B cell (primary cell): ENCODE measurements at regions not wholly inside any gene's neighbourhood (a gene's known extent, or its start where the extent isn't known, plus 50 kb on each side); places are given as distances from the start of the nearest gene placed in this dataset.

Experiments used
- ATAC-seq: fragments of 200-7000 bp; cut with Tn5 transposase; one replicate; pipeline ENCODE4 v1.10.0; 2021; ENCODE audit warnings: low read depth, mild to moderate bottlenecking, moderate number of reproducible peaks, moderate library complexity
- CTCF ChIA-PET: fragments of 350-600 bp; sonication (Branson Sonifier 250); formaldehyde crosslinking; loops from one replicate; lab custom pipeline; 2021; ENCODE audit warnings: antibody characterized with exemption, inconsistent platforms; lab: Charles Lee
- POLR2A ChIA-PET: fragments of 350-600 bp; sonication (Branson Sonifier 250); formaldehyde crosslinking; loops from one replicate; lab custom pipeline; 2021; ENCODE audit warnings: antibody characterized with exemption; lab: Charles Lee
- DNase-seq: peaks from one replicate; pipeline ENCODE4 v3.0.0; 2013
- H2AFZ ChIP-seq: 2 replicates; pipeline ENCODE4 v1.6.1; 2012; ENCODE audit warnings: mild to moderate bottlenecking, low read depth, low read length; ENCODE audit not compliant: insufficient read depth, poor library complexity, severe bottlenecking
- H3K27ac ChIP-seq, 2 donors: 1 replicate in 1 of 2; 2 replicates in 1 of 2; pipeline ENCODE4 v1.5.1; 2012 to 2013; ENCODE audit warnings: low read length in 2 of 2, mild to moderate bottlenecking in 2 of 2, moderate library complexity in 1 of 2
- H3K27me3 ChIP-seq, 4 experiments: fragments of 200-600 bp in 1 of 4; sonication (generic) in 1 of 4; replicated peaks in 1 of 4; 1 replicate in 2 of 4; 2 replicates in 2 of 4; pipeline versions ENCODE4 v1.6.1 to v1.7.0; 2013 to 2016; ENCODE audit warnings: low read length in 3 of 4, mild to moderate bottlenecking in 2 of 4, mixed read lengths in 1 of 4, moderate library complexity in 1 of 4; ENCODE audit not compliant: insufficient read depth in 4 of 4, control insufficient read depth in 3 of 4; ENCODE audit errors: control extremely low read depth in 1 of 4
- H3K36me3 ChIP-seq, 2 experiments: replicated peaks in 1 of 2; 1 replicate in 1 of 2; 2 replicates in 1 of 2; pipeline versions ENCODE4 v1.6.1 to v1.7.1; 2013; ENCODE audit warnings: low read length in 1 of 2; ENCODE audit not compliant: insufficient read depth in 2 of 2, control insufficient read depth in 1 of 2; ENCODE audit errors: control extremely low read depth in 1 of 2, extremely low read depth in 1 of 2
- H3K4me1 ChIP-seq, 2 donors: fragments of 200-600 bp in 1 of 2; sonication (generic) in 1 of 2; 1 replicate in 1 of 2; 2 replicates in 1 of 2; pipeline versions ENCODE4 v1.5.1 to v1.6.1; 2013 to 2017; ENCODE audit warnings: low read length in 2 of 2; ENCODE audit not compliant: control insufficient read depth in 2 of 2, insufficient read depth in 2 of 2
- H3K4me2 ChIP-seq: replicated peaks from 2 replicates; pipeline ENCODE3; 2012; ENCODE audit warnings: mild to moderate bottlenecking, low read depth, low read length; ENCODE audit not compliant: poor library complexity, severe bottlenecking
- H3K4me3 ChIP-seq, 5 experiments: fragments of 200-600 bp in 1 of 5; sonication (generic) in 1 of 5; 1 replicate in 3 of 5; 2 replicates in 2 of 5; pipeline versions ENCODE4 v1.5.1 to v1.7.0; 2011 to 2016; ENCODE audit warnings: low read length in 4 of 5, mild to moderate bottlenecking in 4 of 5, low read depth in 2 of 5, control low read depth in 1 of 5, moderate library complexity in 1 of 5; ENCODE audit not compliant: insufficient read depth in 1 of 5; ENCODE audit errors: control extremely low read depth in 1 of 5, extremely low read depth in 1 of 5
- H3K79me2 ChIP-seq: fragments of 200-600 bp; sonication (generic); one replicate; pipeline ENCODE4 v1.6.0; 2016; ENCODE audit warnings: low read length; ENCODE audit not compliant: control insufficient read depth, insufficient read depth
- H3K9ac ChIP-seq: fragments of 200-600 bp; sonication (generic); 2 replicates; pipeline ENCODE4 v1.6.1; 2017; ENCODE audit warnings: mild to moderate bottlenecking, low read length, moderate library complexity
- H3K9me3 ChIP-seq, 3 donors: one replicate each; pipeline versions ENCODE4 v1.6.1 to v1.7.1; 2013; ENCODE audit warnings: low read length in 2 of 3; ENCODE audit not compliant: control insufficient read depth in 2 of 3, insufficient read depth in 1 of 3; ENCODE audit errors: control extremely low read depth in 1 of 3
- H4K20me1 ChIP-seq: 2 replicates; pipeline ENCODE4 v1.6.0; 2012; ENCODE audit warnings: mild to moderate bottlenecking, low read length; ENCODE audit not compliant: insufficient read depth, control insufficient read depth, poor library complexity, severe bottlenecking
- H3K27ac Mint-ChIP-seq: one replicate; pipeline ENCODE4 v1.8.0; 2021; ENCODE audit warnings: mixed read lengths
- H3K27me3 Mint-ChIP-seq: one replicate; pipeline ENCODE4 v1.8.0; 2021; ENCODE audit warnings: mixed read lengths
- H3K4me1 Mint-ChIP-seq: one replicate; pipeline ENCODE4 v1.8.0; 2021; ENCODE audit warnings: mixed read lengths
- H3K4me3 Mint-ChIP-seq: one replicate; pipeline ENCODE4 v1.8.0; 2021; ENCODE audit warnings: mixed read lengths
- H3K9me3 Mint-ChIP-seq: one replicate; pipeline ENCODE4 v1.8.0; 2022; ENCODE audit warnings: mixed read lengths; ENCODE audit not compliant: insufficient read depth
- EZH2 ChIP-seq: IDR thresholded peaks from 2 replicates; pipeline ENCODE4 v1.6.1; 2012; ENCODE audit warnings: borderline replicate concordance, low read depth, mild to moderate bottlenecking, moderate library complexity, low read length; ENCODE audit not compliant: insufficient read depth, poor library complexity, severe bottlenecking
- WGBS: methylation state at CpG from one replicate; pipeline ENCODE4 v1.1.5; 2013; ENCODE audit warnings: missing lambda C conversion rate; ENCODE audit not compliant: insufficient coverage; 5-methylcytosine and 5-hydroxymethylcytosine counted together
- intact Hi-C: fragments of 100-400 bp; cut with micrococcal nuclease; formaldehyde crosslinking; loops from one replicate; pipeline ENCODE4 v1.10.0; 2022
- TF ChIP-seq, protein P1 (sequence below): fragments of 200-600 bp; IDR thresholded peaks from one replicate; pipeline ENCODE4 v1.8.0; 2022; ENCODE audit warnings: antibody characterized with exemption, mild to moderate bottlenecking

DNA sequence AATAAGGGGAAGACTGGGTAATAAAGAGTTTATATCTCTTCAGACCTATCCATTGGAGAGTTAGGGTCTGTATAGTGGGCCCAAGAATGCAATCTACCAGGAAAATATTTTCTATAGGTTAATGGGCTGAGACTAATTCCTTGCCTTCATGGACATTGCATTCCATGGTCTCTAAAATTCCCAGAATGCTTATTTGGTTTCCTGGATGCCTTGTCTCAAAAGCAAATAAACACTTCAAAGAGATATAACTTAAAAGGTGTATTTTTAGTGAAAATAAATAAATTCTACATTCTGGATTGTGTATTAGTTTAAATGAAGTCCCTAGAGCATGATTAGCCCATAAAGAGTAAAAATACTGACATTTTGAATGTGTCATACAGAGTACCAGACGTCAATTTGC is 550.1 kb upstream of the PKN2 start:
- peaks cover 0 to 1% (median 0%) of the 10 kb centered on the region in 3 donors for H3K9me3 ChIP-seq
- POLR2A ChIA-PET, result no interaction called here

DNA sequence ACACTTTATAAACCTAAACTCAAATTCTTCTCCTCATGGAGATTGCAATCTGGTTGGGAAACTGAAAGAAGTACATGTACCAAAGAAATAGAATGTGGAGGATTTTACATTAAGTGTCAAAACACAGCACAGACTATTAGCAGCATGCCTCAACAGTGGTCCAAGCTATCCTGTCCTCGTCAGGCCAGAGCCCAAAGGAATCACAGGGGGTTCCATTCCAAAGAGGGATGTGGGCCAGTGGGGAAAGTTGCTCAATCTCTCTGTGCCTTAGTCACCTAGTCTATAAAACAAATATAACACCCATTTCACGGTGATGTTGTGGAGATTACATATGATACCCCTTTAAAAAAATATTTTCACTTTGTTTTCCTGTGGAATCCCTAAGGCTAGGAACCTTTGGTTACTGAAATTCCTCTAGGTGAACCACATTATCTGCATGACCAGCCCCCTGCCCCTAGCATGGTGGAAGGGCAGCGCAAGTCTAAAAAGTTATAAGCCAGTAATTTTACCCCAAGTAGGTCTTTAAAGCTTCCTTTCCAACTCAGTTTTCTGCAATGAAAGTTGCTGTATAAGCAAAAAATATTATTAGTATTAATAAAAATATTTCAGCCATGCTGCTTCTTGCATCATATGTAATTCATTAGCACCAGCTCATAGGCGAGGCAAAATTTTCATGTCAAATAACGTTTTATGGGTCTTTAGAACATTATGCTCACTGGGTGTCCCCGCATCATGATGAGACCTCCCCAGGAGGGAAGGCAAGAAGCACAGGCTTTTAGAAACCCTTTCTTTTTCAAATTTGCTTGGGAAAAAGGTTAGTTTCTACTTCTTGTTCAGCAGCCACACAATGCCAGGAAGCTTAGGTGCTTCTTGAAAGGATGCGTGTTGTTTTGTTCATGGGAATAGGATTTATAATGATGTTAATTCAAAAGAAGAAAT is 548.8 kb upstream of the PKN2 start:
- Mint-ChIP-seq H3K27me3 (peaks cover 3% of the 10 kb centered on the region), H3K9me3 (peaks cover 2% of the 10 kb centered on the region), H3K27ac (no peak overlapping the region), H3K4me3 (no peak overlapping the region), H3K4me1 (no peaks in the 10 kb centered on the region)
- no peak for ATAC-seq
- Histone ChIP-seq H2AFZ (no peak overlapping the region), H3K4me3 (no peak overlapping the region), H3K4me1 (no peaks in the 10 kb centered on the region), H4K20me1 (no peaks in the 10 kb centered on the region), H3K27me3 (no peaks in the 10 kb centered on the region), H3K79me2 (no peaks in the 10 kb centered on the region), H3K9me3 (peaks cover 0 to 1% (median 0%) of the 10 kb centered on the region in 3 donors), H3K27ac (no peak overlapping the region), H3K9ac (no peak overlapping the region), H3K4me2 (no peak overlapping the region), H3K36me3 (no peaks in the 10 kb centered on the region)
- no CpG with 5 or more reads among the region's 7 CpGs for WGBS
- ChIA-PET CTCF (no interaction called here), POLR2A (no interaction called here)
- TF ChIP-seq, protein P1, sequence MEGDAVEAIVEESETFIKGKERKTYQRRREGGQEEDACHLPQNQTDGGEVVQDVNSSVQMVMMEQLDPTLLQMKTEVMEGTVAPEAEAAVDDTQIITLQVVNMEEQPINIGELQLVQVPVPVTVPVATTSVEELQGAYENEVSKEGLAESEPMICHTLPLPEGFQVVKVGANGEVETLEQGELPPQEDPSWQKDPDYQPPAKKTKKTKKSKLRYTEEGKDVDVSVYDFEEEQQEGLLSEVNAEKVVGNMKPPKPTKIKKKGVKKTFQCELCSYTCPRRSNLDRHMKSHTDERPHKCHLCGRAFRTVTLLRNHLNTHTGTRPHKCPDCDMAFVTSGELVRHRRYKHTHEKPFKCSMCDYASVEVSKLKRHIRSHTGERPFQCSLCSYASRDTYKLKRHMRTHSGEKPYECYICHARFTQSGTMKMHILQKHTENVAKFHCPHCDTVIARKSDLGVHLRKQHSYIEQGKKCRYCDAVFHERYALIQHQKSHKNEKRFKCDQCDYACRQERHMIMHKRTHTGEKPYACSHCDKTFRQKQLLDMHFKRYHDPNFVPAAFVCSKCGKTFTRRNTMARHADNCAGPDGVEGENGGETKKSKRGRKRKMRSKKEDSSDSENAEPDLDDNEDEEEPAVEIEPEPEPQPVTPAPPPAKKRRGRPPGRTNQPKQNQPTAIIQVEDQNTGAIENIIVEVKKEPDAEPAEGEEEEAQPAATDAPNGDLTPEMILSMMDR, result no peak
- no peak for TF ChIP-seq EZH2
- intact Hi-C loops, result no loop called here
- DNase-seq, result no peak

More for the DNA sequence above, 550.1 kb upstream of the PKN2 start:
- ATAC-seq (no peak), DNase-seq (no peak)
- Histone ChIP-seq H3K4me1 (no peaks in the 10 kb centered on the region), H3K79me2 (no peaks in the 10 kb centered on the region), H3K27me3 (no peaks in the 10 kb centered on the region), H3K4me3 (no peak overlapping the region), H3K36me3 (no peaks in the 10 kb centered on the region), H3K4me2 (no peak overlapping the region), H3K27ac (no peak overlapping the region), H4K20me1 (no peaks in the 10 kb centered on the region), H3K9ac (no peak overlapping the region), H2AFZ (no peak overlapping the region)
- peaks cover 2% of the 10 kb centered on the region for H3K9me3 Mint-ChIP-seq
- H3K27ac Mint-ChIP-seq, result no peak overlapping the region
- WGBS, result no CpG with 5 or more reads among the region's 1 CpG
- no peak overlapping the region for H3K4me3 Mint-ChIP-seq
- intact Hi-C loops, result no loop called here
- H3K4me1 Mint-ChIP-seq, result no peaks in the 10 kb centered on the region
- H3K27me3 Mint-ChIP-seq, result peaks cover 3% of the 10 kb centered on the region
- no peak for TF ChIP-seq EZH2
- TF ChIP-seq, protein P1, result no peak
- CTCF ChIA-PET, result no interaction called here
